Fibroblast of mammary gland (primary cell): ENCODE measurements at regions not wholly inside any gene's neighbourhood (a gene's known extent, or its start where the extent isn't known, plus 50 kb on each side); places are given as distances from the start of the nearest gene placed in this dataset.

Experiments
- DNase-seq: peaks from one replicate; pipeline ENCODE4 v3.0.0-alpha.2; 2010; ENCODE audit warnings: low read depth
- H3K4me3 ChIP-seq: 2 replicates; pipeline ENCODE4 v1.5.1; 2011; ENCODE audit warnings: low read depth, mild to moderate bottlenecking, low read length, moderate library complexity; ENCODE audit not compliant: control insufficient read depth
- TF ChIP-seq, protein P1 (sequence below): conservative IDR thresholded peaks from 2 replicates; pipeline ENCODE4 v1.5.1; 2011; ENCODE audit warnings: low read depth, low read length, inconsistent platforms; ENCODE audit not compliant: control insufficient read depth, insufficient read depth

DNA sequence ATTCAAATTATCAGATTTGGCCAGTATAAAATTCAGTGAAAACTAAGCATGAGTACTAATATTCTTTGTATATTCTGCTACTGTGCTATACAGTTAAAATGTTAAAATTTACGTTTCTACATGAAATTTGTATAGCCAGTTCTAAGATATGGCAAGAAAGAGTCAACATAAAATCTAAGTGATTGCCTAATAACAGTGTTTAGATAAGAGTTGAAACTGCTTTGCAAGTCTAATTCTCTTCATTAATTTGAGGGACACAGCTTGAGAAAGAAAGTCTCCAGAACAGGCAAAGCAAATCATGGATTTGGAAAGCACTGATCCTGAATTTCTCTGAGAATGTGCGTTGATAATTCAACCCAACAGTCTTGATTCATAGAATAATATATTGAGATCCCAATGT lies 630.9 kb upstream of the USP24 start:
- DNase-seq = no peak
- H3K4me3 ChIP-seq = no peak overlapping the region
- TF ChIP-seq, protein P1, sequence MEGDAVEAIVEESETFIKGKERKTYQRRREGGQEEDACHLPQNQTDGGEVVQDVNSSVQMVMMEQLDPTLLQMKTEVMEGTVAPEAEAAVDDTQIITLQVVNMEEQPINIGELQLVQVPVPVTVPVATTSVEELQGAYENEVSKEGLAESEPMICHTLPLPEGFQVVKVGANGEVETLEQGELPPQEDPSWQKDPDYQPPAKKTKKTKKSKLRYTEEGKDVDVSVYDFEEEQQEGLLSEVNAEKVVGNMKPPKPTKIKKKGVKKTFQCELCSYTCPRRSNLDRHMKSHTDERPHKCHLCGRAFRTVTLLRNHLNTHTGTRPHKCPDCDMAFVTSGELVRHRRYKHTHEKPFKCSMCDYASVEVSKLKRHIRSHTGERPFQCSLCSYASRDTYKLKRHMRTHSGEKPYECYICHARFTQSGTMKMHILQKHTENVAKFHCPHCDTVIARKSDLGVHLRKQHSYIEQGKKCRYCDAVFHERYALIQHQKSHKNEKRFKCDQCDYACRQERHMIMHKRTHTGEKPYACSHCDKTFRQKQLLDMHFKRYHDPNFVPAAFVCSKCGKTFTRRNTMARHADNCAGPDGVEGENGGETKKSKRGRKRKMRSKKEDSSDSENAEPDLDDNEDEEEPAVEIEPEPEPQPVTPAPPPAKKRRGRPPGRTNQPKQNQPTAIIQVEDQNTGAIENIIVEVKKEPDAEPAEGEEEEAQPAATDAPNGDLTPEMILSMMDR = no peak

DNA sequence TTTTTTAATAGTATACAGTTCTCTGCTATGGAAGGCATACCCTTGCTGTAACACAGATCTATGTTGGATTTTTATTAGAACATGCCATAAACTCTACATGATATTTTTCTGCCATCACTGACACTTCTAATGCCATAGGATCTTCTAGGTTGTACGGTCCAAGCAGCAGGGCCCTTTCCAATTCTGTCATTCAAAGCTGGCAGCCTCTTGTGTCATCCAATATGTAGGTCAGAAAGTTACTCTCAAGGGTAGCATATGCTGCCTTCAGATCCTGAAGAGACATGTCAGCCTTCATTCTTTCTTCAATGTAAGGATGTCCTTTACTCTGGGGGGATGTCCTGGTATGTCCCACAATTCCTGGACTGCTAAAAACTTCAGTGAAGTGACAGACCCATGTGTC lies 629.2 kb upstream of the USP24 start:
- TF ChIP-seq, protein P1 = no peak
- DNase-seq = no peak
- no peak overlapping the region for H3K4me3 ChIP-seq

DNA sequence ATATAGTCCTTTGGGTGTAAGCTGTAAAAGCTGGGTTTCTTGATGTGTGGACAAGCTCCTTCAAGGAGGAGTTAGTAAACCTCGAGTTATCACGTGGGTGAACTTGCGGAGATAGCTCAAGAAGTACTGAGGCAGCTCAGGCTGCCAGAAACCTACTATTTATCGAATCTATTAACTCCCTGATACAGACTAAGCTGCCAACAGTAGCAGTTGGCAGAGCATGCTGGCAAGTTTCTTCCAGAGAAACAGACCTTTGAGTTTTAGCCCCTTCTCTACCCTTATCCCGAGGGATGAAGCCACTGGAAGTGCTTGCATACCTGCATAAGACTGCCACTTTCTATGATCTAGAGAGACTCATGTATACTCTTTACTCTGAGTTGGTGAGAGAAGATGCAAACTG lies 624.5 kb upstream of the USP24 start:
- DNase-seq = no peak
- TF ChIP-seq, protein P1 = no peak
- H3K4me3 ChIP-seq = no peak overlapping the region

DNA sequence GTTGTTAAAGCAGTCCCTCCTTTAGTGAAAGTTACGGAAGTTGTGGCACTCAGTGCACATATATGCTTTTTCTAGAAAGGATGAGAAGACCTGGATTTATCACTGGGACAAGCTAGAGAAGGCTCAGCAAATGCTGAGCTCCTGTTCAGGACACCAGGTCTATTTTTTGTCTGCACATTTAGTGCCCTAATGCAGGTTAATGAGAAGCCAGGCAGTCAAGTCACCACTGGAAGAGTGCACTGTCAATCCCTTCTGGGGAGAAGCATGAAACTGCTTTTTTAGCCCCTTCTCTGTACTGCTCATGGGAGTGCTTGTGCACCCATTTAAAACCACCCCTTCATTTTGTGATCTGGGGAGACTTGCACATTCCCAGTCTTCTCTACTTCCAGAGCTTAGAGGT lies 624.1 kb upstream of the USP24 start:
- TF ChIP-seq, protein P1 = no peak
- no peak for DNase-seq

DNA sequence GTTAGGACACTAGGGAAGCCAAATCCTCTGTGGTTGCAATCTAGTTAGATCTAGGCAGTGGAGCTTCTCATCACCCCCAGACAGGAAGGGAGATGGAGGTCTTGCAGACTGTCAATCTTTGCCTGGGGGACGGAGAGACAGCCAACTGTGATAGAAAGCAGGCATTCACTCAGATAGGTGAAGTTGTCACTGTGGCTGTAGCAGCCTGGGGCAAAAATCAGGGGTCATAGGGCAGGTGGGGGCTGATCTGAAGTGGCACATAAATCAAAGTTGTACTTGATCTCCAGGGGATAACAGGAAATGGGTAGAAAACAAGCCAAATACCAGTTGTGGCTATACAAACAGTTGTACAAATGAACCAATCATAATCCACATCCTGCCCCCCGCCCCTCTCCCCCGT lies 620.9 kb upstream of the USP24 start:
- TF ChIP-seq, protein P1 = no peak
- no peak for DNase-seq
- no peak overlapping the region for H3K4me3 ChIP-seq

More for the DNA sequence above, 624.1 kb upstream of the USP24 start:
- H3K4me3 ChIP-seq = no peak overlapping the region

DNA sequence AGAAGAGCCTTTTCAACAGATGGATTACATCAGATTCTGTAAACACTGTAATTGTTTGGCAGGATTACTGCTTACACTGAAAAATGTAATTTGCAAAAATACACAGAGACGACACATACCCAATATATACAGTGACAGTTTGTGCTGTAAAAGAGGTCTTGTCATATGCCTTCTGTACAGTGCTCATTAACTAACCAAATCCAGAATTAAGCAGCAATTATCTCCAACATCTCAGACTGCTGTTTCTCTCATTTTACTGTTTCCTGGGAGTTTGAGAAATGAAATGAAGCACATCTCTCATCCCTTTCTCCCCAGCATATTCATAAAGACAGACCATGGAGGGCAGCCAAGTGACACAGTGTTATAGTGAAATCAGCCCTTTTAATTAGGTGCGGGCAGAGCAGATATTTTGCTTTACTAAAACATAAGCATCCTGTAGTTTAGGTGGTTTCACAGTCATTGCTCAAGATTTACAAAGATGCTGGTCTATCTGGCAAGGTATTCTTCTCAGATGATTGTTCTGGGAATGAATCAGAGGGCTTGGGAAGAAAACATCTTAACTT lies 618.4 kb upstream of the USP24 start:
- TF ChIP-seq, protein P1 = no peak
- DNase-seq = peak; percentile 70
- H3K4me3 ChIP-seq = no peak overlapping the region

DNA sequence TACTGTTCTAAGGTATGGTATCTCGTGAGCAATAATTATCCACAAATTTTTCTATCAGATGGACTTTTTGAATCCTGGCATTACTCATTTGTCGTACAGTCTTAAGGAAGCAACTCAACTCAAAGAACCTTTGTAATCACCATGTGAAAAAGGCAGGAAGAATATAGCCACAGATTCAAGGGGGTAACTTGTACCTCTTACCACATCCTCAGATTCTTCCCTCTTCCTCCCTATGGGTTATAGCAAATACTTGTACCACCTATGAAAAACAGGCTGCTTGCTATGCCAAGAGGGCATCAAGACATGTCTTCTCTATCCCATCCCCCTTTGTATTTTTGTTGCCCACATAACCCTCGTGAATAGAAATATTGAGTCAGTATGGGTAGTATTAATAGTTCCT lies 616.6 kb upstream of the USP24 start:
- no peak for DNase-seq
- no peak overlapping the region for H3K4me3 ChIP-seq
- TF ChIP-seq, protein P1 = no peak
